ENCODE measurements at regions not wholly inside any gene's neighbourhood (a gene's known extent, or its start where the extent isn't known, plus 50 kb on each side); places are given as distances from the start of the nearest gene placed in this dataset.

GRCh38 chr7:33743594-33743993, 161.7 kb upstream of the BMPER start:
- intact Hi-C loops (cut with DNase I) = no loop called here
- no peaks in the 10 kb centered on the region for H3K36me3 ChIP-seq

GRCh38 chr7:33744293-33745075, 160.9 kb upstream of the BMPER start:
- Histone ChIP-seq H3K4me1 (no peaks in the 10 kb centered on the region), H3K9me3 (no peaks in the 10 kb centered on the region), H3K4me3 (no peak overlapping the region), H3K27ac (no peak overlapping the region), H3K36me3 (no peaks in the 10 kb centered on the region), H3K27me3 (no peaks in the 10 kb centered on the region)
- TF ChIP-seq CTCF (IDR thresholded peaks at IDR 0.05) = peak in 2 of 3 experiments; percentile 5 to 16
- intact Hi-C loops (cut with DNase I) = no loop called here
- DNase-seq (ENCODE audit: low spot score in 2 of 2) = no peak

More at GRCh38 chr7:33743594-33743993, 161.7 kb upstream of the BMPER start:
- H3K4me3 ChIP-seq = no peak overlapping the region
- no peak overlapping the region for H3K27ac ChIP-seq
- no peaks in the 10 kb centered on the region for H3K27me3 ChIP-seq
- no peaks in the 10 kb centered on the region for H3K4me1 ChIP-seq
- no peak for DNase-seq (ENCODE audit: low spot score in 2 of 2)
- no peaks in the 10 kb centered on the region for H3K9me3 ChIP-seq
- TF ChIP-seq CTCF (IDR thresholded peaks at IDR 0.05) = no peak

GRCh38 chr7:33745934-33746333, 159.4 kb upstream of the BMPER start:
- intact Hi-C loops (cut with DNase I) = no loop called here
- Histone ChIP-seq H3K4me3 (no peak overlapping the region), H3K4me1 (no peaks in the 10 kb centered on the region), H3K27me3 (no peaks in the 10 kb centered on the region), H3K27ac (no peak overlapping the region), H3K9me3 (no peaks in the 10 kb centered on the region), H3K36me3 (no peaks in the 10 kb centered on the region)
- no peak for DNase-seq (ENCODE audit: low spot score in 2 of 2)
- TF ChIP-seq CTCF (IDR thresholded peaks at IDR 0.05) = no peak

- H3K9me3 ChIP-seq = no peaks in the 10 kb centered on the region
- H3K4me1 ChIP-seq = no peaks in the 10 kb centered on the region
- no peaks in the 10 kb centered on the region for H3K36me3 ChIP-seq
- intact Hi-C loops (cut with DNase I) = no loop called here
- H3K27ac ChIP-seq = no peak overlapping the region
- no peaks in the 10 kb centered on the region for H3K27me3 ChIP-seq
- DNase-seq (ENCODE audit: low spot score in 2 of 2) = no peak
- H3K4me3 ChIP-seq = no peak overlapping the region
- no peak for TF ChIP-seq CTCF (IDR thresholded peaks at IDR 0.05)
Measured at GRCh38 chr7:33748793-33749192, 156.5 kb upstream of the BMPER start.

- Histone ChIP-seq H3K27ac (no peak overlapping the region), H3K4me1 (no peaks in the 10 kb centered on the region), H3K4me3 (no peak overlapping the region), H3K9me3 (no peaks in the 10 kb centered on the region), H3K27me3 (no peaks in the 10 kb centered on the region), H3K36me3 (no peaks in the 10 kb centered on the region)
- DNase-seq (ENCODE audit: low spot score in 2 of 2) = no peak
- TF ChIP-seq CTCF (IDR thresholded peaks at IDR 0.05) = no peak
- intact Hi-C loops (cut with DNase I) = no loop called here
Measured at GRCh38 chr7:33750177-33750576, 155.2 kb upstream of the BMPER start.
